Esophagus squamous epithelium (tissue), 4 donors: ENCODE measurements at regions not wholly inside any gene's neighbourhood (a gene's known extent, or its start where the extent isn't known, plus 50 kb on each side); places are given as distances from the start of the nearest gene placed in this dataset.

Source experiments
- CTCF ChIP-seq, 6 experiments: fragments of 450-650 bp in 4 of 6; fragments of 200-600 bp in 2 of 6; sonication (generic) in 2 of 6; IDR thresholded peaks; one replicate each; pipeline ENCODE4 v1.5.1; 2016 to 2019; ENCODE audit warnings: antibody characterized with exemption in 6 of 6, mild to moderate bottlenecking in 4 of 6, moderate library complexity in 4 of 6
- POLR2A ChIP-seq, 4 donors: fragments of 450-650 bp; IDR thresholded peaks; one replicate each; pipeline ENCODE4 v1.6.1; 2017; ENCODE audit warnings: antibody characterized with exemption in 4 of 4, mild to moderate bottlenecking in 4 of 4, moderate library complexity in 3 of 4

GRCh38 chr15:69880571-69881301 lies 217.0 kb downstream of the TLE3 start:
- TF ChIP-seq CTCF (IDR thresholded peaks at IDR 0.05): no peak
- TF ChIP-seq POLR2A (IDR thresholded peaks at IDR 0.05): no peak
